ENCODE measurements at regions not wholly inside any gene's neighbourhood (a gene's known extent, or its start where the extent isn't known, plus 50 kb on each side); places are given as distances from the start of the nearest gene placed in this dataset.

DNA sequence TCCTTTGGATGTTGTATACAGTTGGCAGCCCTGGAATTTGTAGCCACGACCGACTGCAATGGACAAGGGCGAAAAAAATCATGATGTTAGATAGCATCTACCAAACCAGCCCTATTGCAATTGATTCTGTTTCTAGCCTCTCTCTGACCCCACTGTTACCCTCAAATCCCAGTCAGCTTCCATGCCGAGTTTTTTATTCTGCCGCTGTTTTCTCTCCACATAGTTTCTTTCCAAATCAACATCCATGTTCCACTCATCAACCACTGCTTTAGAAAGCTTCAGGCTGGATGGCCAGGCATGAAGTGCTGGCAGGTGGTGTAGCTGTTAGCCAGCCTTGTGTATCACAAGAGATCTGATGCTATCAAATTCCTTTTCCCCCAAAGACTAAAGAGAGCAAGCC is 272.8 kb downstream of the FIGN start:
- no peak for DNase-seq (ENCODE audit: low read depth in 2 of 3, low spot score in 2 of 3)

DNA sequence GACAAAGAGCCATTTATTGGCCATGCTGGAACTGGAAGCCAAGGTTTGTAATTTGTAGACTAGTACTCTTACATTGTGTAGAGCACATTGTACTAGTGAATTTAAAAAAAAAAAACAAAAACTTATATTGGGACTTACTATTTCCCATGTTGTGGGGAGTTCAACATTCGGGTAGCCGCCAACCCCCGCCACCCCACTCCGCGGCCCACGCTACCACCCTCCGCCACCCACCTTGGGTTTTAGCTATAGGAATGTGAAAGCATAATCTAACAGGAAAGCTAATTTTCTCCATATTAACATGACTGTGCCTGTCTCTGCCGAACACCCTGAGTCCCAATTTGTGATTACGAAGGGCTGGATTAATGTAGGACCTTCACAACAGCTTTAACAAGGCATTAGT is 275.8 kb downstream of the FIGN start:
- no peak for DNase-seq (ENCODE audit: low read depth in 2 of 3, low spot score in 2 of 3)

DNA sequence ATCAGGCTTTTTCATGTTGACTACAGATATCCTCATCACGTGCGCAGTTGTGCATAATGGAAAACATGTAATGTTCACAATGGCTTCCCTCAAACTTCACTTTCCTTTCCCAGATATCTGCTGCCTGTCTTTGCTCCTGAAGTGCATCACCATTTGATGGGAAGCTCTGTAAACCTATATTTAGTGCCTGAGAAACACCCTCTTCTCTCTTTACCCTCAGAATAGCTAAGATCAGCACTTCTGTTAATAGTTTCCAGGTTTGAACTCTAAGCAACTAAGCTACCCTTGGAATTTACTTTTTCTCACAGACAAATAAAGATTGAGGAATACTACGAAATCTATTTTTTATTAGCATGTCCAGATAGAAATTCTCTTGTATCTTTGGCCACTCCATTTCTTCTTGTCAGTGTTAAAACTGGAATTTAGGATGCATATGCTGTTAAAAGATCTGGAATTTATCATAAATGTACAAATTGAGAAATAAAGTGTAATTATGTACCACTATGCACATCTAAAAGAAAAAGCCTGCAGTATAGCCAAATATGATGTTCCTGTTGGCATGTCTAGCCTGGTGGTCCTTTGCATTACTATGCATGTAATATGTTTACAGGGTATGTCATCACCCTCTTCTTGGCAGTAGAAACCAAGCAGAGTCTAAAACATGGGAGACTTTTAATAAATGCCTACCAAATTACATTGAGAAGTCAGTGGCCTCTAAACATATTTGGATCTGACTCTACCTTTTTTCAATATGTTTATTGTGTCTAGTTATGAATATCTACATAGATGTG is 278.7 kb downstream of the FIGN start:
- DNase-seq (ENCODE audit: low read depth in 2 of 3, low spot score in 2 of 3), result no peak

GRCh38 chr2:163455815-163456214 is 280.0 kb downstream of the FIGN start:
- DNase-seq (ENCODE audit: low read depth in 2 of 3, low spot score in 2 of 3), result no peak

DNA sequence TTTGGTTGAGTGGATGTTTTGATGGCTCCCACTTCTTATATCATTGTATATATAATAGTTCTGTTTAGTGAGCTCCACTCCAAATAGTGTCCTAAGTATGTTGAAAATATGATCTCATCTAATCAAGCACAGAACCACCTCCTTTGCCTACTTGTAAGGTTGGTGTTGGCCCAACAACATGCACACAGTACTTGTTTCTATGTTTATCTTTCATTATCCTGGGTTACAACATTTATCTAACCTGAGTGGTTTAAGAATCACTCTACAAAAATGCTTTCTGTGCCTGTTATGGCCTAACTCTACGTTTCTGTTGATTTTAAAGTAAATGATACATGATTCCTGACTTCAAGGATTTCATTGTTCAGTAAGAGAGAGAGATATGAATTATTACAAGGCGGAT is 281.9 kb downstream of the FIGN start:
- DNase-seq (ENCODE audit: low read depth in 2 of 3, low spot score in 2 of 3), result no peak

DNA sequence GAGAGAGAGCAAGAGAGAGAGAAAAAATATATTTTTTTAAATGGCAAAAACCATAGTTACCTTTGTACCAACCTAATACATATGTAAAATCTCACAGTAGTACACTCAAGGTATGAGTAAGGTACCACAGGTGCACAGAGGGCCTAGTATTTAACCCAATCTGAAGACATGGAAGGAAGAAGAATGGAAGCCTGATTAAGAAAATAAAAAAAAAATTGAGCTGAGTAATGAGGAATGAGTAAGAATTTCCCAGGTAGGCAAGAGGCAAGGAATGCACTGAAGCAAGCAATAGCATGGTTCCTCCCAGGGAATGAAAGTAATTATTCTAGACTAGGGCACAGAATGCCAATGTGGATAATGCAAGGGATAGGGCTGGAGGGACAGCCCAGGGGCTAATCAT is 294.2 kb downstream of the FIGN start:
- DNase-seq (ENCODE audit: low read depth in 2 of 3, low spot score in 2 of 3), result no peak

- no peak for DNase-seq (ENCODE audit: low read depth in 2 of 3, low spot score in 2 of 3)
Observed at GRCh38 chr2:163436963-163437362, 298.8 kb downstream of the FIGN start.

DNA sequence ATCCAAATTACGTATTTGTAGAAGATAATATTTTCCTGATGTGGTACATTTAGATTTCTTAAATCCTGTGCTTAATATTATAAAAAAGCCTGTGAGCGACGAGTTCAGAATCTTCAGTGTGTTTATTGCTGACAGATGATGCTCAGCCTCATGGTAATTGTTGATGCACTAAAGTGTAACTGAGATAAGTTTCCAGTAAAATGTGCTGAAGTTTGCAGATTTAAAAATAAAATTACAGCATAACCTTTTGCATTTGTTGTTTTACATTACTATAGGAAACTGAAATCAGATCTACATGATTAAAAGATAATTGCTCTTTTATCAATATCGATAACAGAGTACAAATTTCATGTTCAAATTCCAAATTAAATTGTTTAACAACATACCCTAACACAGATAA is 307.6 kb downstream of the FIGN start:
- DNase-seq (ENCODE audit: low read depth in 2 of 3, low spot score in 2 of 3), result no peak

GRCh38 chr2:163420604-163421003 is 315.2 kb downstream of the FIGN start:
- no peak for DNase-seq (ENCODE audit: low read depth in 2 of 3, low spot score in 2 of 3)

DNA sequence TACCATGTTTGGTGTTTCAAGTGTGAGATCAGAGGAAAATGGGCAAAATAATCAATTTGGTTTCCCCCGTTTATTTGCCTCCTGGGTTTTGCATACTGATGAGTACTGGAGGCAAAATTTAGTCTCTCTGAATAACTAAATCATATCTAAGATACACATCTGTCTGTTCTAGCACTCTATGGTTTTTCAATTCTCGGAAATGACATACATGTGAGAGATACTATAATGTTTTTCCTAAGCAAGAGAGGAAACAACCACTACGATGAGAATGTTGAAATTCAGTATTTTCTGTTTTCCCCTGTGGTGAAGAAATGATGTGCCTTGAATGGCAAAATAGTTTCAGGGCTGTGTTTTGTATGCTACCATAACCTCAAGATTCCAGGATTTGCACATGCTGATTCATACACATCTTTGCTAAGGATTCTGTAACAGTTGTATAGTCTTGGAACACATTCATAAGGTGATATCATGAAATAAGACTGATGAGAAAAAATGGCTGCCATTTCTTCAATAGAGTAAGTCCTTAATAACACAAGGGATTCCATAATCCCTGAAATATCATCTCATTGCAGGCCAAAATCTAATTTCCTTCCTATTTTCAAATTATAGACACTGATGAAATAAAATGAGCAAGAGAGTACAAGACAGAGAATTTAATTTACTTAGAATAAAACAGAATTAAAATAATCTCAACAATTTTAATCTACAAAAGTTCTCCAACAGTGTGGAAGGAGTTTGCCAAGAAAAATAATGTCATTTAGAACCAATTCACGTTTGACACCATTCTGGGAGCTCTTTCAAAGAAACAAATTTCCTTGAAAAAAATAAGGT is 316.6 kb downstream of the FIGN start:
- DNase-seq (ENCODE audit: low read depth in 2 of 3, low spot score in 2 of 3), result no peak

GRCh38 chr2:163417596-163418337 is 318.0 kb downstream of the FIGN start:
- DNase-seq (ENCODE audit: low read depth in 2 of 3, low spot score in 2 of 3), result no peak

DNA sequence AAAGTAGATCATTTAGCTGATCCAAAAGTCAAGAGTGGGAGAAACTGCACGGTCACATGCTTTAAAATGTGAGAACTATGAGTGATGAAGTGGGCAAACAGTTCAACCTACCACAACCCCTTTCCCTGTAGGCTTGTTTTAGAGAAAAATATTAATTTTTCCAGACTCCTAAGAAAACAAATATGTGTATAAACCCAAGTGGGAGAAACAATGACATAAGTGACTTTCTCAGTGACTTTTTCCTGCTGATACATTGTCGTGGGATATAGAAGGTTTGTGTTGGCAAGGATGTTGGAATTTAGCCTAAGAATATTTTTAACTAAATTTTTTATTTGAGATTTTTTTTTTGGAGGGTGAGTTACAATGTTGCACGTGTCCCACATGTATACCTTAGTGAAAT is 321.7 kb downstream of the FIGN start:
- DNase-seq (ENCODE audit: low read depth in 2 of 3, low spot score in 2 of 3), result no peak

DNA sequence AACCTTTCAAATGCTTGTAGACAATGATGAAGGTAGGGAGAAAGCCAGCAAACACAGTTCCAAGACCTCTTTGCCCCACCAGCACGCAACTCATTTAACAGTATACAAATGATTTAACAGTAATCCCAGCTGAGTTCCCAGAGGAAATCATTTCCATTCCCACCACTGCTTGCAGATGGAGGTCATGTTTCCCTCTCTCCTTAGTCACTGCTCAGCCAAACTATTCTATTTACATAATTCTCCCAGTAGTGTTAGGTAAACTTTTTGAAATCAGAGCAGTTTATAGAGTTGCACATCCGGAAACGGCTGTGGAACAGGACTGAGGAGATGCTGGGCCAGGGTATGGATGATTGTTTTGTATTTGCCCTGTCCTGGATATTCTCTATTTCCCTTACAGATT is 328.5 kb downstream of the FIGN start:
- no peak for DNase-seq (ENCODE audit: low read depth in 2 of 3, low spot score in 2 of 3)

DNA sequence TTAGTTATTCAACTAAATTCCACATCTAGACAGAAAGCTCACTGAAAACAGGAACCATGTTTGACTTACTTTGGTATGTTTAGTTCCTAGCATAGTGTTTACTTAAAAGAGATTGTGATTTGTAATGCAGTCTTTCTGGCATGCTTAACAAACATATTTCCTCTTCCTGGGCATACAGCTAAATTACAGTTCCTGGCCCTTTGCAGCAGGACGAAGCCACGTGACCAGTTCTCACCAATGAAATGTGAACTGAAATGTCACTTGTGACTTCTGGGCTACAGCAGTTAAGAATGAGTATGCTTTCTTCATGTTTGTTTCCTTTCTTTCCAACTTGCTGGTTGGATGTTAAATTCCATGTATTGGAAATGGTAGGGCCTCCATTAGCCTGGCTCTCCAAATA is 330.5 kb downstream of the FIGN start:
- no peak for DNase-seq (ENCODE audit: low read depth in 2 of 3, low spot score in 2 of 3)

- no peak for DNase-seq (ENCODE audit: low read depth in 2 of 3, low spot score in 2 of 3)
Observed at GRCh38 chr2:163401481-163401880, 334.3 kb downstream of the FIGN start.

- DNase-seq (ENCODE audit: low read depth in 2 of 3, low spot score in 2 of 3), result no peak
Observed at GRCh38 chr2:163397451-163397850, 338.4 kb downstream of the FIGN start.

- no peak for DNase-seq (ENCODE audit: low read depth in 2 of 3, low spot score in 2 of 3)
Observed at GRCh38 chr2:163395602-163396001, 340.2 kb downstream of the FIGN start.

DNA sequence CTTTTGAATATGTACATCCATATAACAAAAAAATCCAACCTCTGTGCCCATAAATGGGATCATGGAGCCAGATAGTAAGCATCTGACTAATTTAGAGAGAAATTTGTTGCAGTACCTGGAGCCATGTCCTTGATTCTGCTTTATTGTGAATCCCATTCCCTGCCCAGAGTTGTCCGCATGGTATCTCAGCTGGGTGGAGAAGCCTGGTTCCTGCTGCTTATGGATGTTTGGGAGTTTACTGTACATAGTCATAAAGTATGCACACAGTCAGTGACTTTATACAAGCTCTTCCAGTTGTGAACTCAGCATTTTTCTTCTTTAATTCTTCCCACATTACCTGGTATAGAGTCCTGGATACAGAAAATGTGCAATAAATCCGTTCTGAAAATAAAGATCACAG is 346.0 kb downstream of the FIGN start:
- no peak for DNase-seq (ENCODE audit: low read depth in 2 of 3, low spot score in 2 of 3)

DNA sequence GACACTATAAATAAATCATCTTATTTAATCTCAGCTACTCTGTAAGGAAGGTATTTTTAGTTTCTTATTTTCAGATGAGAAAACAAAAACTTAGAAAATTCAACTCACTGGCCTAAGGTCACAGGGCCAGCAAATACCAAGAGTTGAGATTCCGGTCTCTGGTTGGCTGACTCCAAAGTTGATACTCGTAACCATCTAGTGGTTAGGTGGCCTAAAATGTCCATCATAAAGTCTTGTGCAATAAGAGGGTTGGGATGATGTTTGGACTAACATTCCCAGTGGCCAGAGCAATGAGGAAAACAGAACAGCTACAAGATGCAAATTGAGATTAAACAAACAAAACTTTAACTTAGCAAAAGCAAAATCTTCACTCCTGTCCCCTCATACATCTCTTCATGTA is 360.3 kb downstream of the FIGN start:
- DNase-seq (ENCODE audit: low read depth in 2 of 3, low spot score in 2 of 3), result no peak

GRCh38 chr2:163375070-163375469 is 360.7 kb downstream of the FIGN start:
- DNase-seq (ENCODE audit: low read depth in 2 of 3, low spot score in 2 of 3), result no peak

DNA sequence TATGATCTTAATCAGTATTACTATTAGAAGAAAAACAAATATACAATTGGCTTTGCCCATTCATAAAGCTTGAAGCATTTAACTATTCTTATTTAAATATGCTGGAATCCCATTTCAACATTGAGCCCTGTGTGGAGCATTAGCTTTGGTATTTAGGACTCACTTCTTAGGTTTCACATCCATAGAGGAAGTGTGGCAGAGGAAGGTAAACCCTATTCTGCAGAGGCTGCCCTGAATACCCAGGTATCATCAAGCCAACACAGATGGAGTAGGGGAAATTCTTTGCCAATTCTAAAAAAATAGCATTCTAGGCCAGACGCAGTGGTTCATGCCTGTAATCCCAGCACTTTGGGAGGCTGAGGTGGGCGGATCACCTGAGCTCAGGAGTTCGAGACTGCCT is 361.5 kb downstream of the FIGN start:
- no peak for DNase-seq (ENCODE audit: low read depth in 2 of 3, low spot score in 2 of 3)

- DNase-seq (ENCODE audit: low read depth in 2 of 3, low spot score in 2 of 3), result no peak
Observed at GRCh38 chr2:163373496-163373895, 362.3 kb downstream of the FIGN start.
